ENCODE measurements at regions not wholly inside any gene's neighbourhood (a gene's known extent, or its start where the extent isn't known, plus 50 kb on each side); places are given as distances from the start of the nearest gene placed in this dataset.

- ATAC-seq (ENCODE audit: low FRiP score): peak; percentile 94
- TF ChIP-seq CTCF (IDR thresholded peaks at IDR 0.05): no peak
- no peak for DNase-seq (ENCODE audit: low spot score)
Observed at GRCh38 chr14:94897082-94897481, 127.2 kb upstream of the GSC start.

DNA sequence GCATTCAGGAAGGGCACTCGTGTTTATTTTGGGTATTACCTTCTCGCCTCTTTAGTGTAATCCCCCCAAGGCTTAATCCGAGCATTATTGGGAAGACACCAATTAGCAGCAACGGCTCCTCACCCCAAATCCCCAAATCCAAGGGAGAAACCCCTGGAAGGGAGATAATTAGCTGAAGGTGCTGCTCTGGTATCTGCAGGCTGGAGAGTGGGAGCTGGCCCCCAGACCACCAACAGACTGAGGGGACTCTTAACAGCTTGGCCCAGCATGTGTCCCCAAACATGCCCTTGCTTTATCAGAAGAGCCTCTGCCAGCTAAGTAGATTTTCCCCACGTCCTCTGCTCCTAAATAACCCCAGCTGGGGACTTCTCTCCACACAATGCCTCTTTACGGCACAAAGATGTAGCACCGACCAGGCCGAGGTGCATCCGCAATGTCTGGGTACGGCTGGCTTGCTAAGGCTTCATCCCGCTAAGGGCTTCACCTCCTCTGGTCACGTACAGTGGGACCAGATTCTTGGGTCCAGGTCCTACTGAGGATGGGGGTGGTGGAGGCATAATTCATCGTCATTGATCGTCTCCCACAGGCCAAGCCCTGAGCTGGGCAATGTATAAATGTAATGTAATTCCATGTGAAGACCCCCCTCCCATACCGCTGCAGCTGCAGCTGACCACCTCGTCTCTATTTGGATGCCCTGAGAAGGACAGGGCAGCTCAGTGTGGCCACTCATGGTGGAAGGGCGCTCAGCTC lies 123.7 kb upstream of the GSC start:
- TF ChIP-seq CTCF (IDR thresholded peaks at IDR 0.05): no peak
- DNase-seq (ENCODE audit: low spot score) (no peak), ATAC-seq (ENCODE audit: low FRiP score) (no peak)

GRCh38 chr14:94890785-94891184 lies 120.9 kb upstream of the GSC start:
- no peak for DNase-seq (ENCODE audit: low spot score)
- TF ChIP-seq CTCF (IDR thresholded peaks at IDR 0.05): no peak

DNA sequence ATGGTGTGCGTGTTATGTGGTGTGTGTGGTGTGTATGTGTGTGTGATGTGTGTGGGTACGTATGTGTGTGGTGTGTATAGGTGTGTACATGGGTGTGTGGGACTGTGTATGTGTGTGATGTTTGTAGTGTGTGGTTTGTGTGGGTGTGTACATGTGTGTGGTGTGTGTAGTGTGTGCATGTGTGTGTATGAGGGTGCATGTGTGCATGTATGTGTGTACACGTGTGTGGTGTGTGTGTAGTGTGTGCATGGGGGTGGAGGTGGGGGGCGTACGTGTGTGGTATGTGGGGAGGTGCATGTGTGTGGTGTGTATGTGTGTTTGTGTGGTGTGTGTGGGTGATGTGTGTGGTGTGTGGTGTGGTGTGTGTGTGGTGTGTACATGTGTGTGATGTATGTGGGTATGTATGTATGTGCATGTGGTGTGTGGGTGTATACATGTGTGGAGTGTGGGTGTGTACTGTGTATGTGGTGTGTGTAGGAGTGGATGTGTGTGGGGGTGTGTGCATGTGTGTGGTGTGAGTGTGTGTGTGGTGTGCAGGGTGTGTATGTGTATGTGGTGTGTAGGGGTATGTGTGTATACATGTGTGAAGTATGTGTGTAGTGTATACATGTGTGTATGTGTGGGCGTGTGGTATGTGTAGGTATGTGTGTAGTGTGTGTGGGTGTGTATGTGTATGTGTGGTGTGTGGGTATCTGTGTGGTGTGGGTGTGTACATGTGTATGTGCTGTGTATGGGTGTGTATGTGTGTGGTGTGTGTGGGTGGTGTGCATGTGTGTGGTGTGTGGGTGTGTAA lies 119.8 kb upstream of the GSC start:
- ATAC-seq (ENCODE audit: low FRiP score): no peak
- TF ChIP-seq CTCF (IDR thresholded peaks at IDR 0.05): no peak
- no peak for DNase-seq (ENCODE audit: low spot score)

More at GRCh38 chr14:94890785-94891184, 120.9 kb upstream of the GSC start:
- no peak for ATAC-seq (ENCODE audit: low FRiP score)

- no peak for TF ChIP-seq CTCF (IDR thresholded peaks at IDR 0.05)
- no peak for ATAC-seq (ENCODE audit: low FRiP score)
- DNase-seq (ENCODE audit: low spot score): no peak
Observed at GRCh38 chr14:94888121-94888520, 118.2 kb upstream of the GSC start.

GRCh38 chr14:94887591-94887990 lies 117.7 kb upstream of the GSC start:
- TF ChIP-seq CTCF (IDR thresholded peaks at IDR 0.05): no peak
- DNase-seq (ENCODE audit: low spot score) (no peak), ATAC-seq (ENCODE audit: low FRiP score) (no peak)
